Smooth muscle cell (in vitro differentiated cells): ENCODE measurements at regions not wholly inside any gene's neighbourhood (a gene's known extent, or its start where the extent isn't known, plus 50 kb on each side); places are given as distances from the start of the nearest gene placed in this dataset.

Source experiments
- DNase-seq: peaks from one replicate; lab custom pipeline; 2025; ENCODE audit not compliant: unreplicated experiment; lab: John Stamatoyannopoulos, UW
- H2AFZ ChIP-seq: fragments of 200-600 bp; sonication (generic); 2 replicates; pipeline ENCODE4 v1.6.0; 2016; ENCODE audit warnings: antibody characterized with exemption, low read depth, mild to moderate bottlenecking
- H3F3A ChIP-seq: fragments of 200-600 bp; sonication (generic); 2 replicates; pipeline ENCODE4 v1.6.0; 2017; ENCODE audit warnings: antibody characterized with exemption, low read depth
- H3K27ac ChIP-seq: fragments of 200-600 bp; sonication (generic); 2 replicates; pipeline ENCODE4 v1.5.1; 2016; ENCODE audit warnings: low read depth, mild to moderate bottlenecking
- H3K27me3 ChIP-seq: fragments of 200-600 bp; sonication (generic); 2 replicates; pipeline ENCODE4 v1.6.1; 2016; ENCODE audit warnings: low read depth, mild to moderate bottlenecking
- H3K36me3 ChIP-seq: fragments of 200-600 bp; sonication (generic); 2 replicates; pipeline ENCODE4 v1.5.1; 2016; ENCODE audit warnings: low read depth
- H3K4me1 ChIP-seq: fragments of 200-600 bp; sonication (generic); 2 replicates; pipeline ENCODE4 v1.5.1; 2016; ENCODE audit warnings: low read depth
- H3K4me2 ChIP-seq: fragments of 200-600 bp; sonication (generic); 2 replicates; pipeline ENCODE4 v1.6.0; 2016; ENCODE audit warnings: mild to moderate bottlenecking
- H3K4me3 ChIP-seq: fragments of 200-600 bp; sonication (generic); 2 replicates; pipeline ENCODE4 v1.5.1; 2016; ENCODE audit warnings: mild to moderate bottlenecking
- H3K79me2 ChIP-seq: fragments of 200-600 bp; sonication (generic); 2 replicates; pipeline ENCODE4 v1.6.0; 2016; ENCODE audit warnings: low read depth, mild to moderate bottlenecking
- H3K9ac ChIP-seq: fragments of 200-600 bp; sonication (generic); 2 replicates; pipeline ENCODE4 v1.6.0; 2016; ENCODE audit warnings: low read depth
- H3K9me3 ChIP-seq: fragments of 200-600 bp; sonication (generic); replicated peaks from 2 replicates; pipeline ENCODE4 v1.5.1; 2016; ENCODE audit warnings: low read depth
- H4K20me1 ChIP-seq: fragments of 200-600 bp; sonication (generic); 2 replicates; pipeline ENCODE4 v1.6.0; 2016; ENCODE audit warnings: low read depth
- CTCF ChIP-seq: fragments of 200-600 bp; sonication (generic); IDR thresholded peaks from 2 replicates; pipeline ENCODE4 v1.5.1; 2017; ENCODE audit warnings: borderline replicate concordance, mild to moderate bottlenecking, antibody characterized with exemption; ENCODE audit not compliant: insufficient read depth, poor library complexity, severe bottlenecking
- WGBS: methylation state at CpG from one replicate; pipeline ENCODE4 v1.1.7; 2016; ENCODE audit warnings: low lambda C conversion rate; 5-methylcytosine and 5-hydroxymethylcytosine counted together

GRCh38 chr12:93109551-93110203 lies 180.6 kb upstream of the EEA1 start:
- Histone ChIP-seq H3K79me2 (no peaks in the 10 kb centered on the region), H2AFZ (peak overlapping the region; percentile 44), H3K27me3 (no peaks in the 10 kb centered on the region), H3K4me1 (peaks cover 17% of the 10 kb centered on the region), H3F3A (peaks cover 38% of the 10 kb centered on the region), H4K20me1 (no peaks in the 10 kb centered on the region), H3K4me3 (no peak overlapping the region), H3K36me3 (no peaks in the 10 kb centered on the region), H3K9me3 (no peaks in the 10 kb centered on the region), H3K4me2 (peak overlapping the region; percentile 76), H3K9ac (peak overlapping the region; percentile 53), H3K27ac (peak overlapping the region; percentile 97)
- no peak for DNase-seq
- no peak for TF ChIP-seq CTCF
- 37% methylated on average over 4 of the region's 4 CpGs for WGBS

- Histone ChIP-seq H3K9me3 (no peaks in the 10 kb centered on the region), H3K4me2 (no peak overlapping the region), H4K20me1 (no peaks in the 10 kb centered on the region), H3F3A (peaks cover 42% of the 10 kb centered on the region), H3K4me3 (no peak overlapping the region), H3K27ac (no peak overlapping the region), H3K9ac (no peak overlapping the region), H3K27me3 (no peaks in the 10 kb centered on the region), H2AFZ (no peak overlapping the region), H3K4me1 (peaks cover 23% of the 10 kb centered on the region), H3K36me3 (no peaks in the 10 kb centered on the region), H3K79me2 (no peaks in the 10 kb centered on the region)
- WGBS: 100% methylated on average over 2 of the region's 2 CpGs
- TF ChIP-seq CTCF: no peak
- DNase-seq: no peak
Observed at GRCh38 chr12:93111773-93112172, 182.7 kb upstream of the EEA1 start.

GRCh38 chr12:93113317-93114006 lies 184.4 kb upstream of the EEA1 start:
- H3K4me2 ChIP-seq: no peak overlapping the region
- TF ChIP-seq CTCF: no peak

GRCh38 chr12:93115198-93115601 lies 186.1 kb upstream of the EEA1 start:
- H3K4me2 ChIP-seq: peak overlapping the region; percentile 66
- no peaks in the 10 kb centered on the region for H3K79me2 ChIP-seq
- peak overlapping the region; percentile 85 for H2AFZ ChIP-seq
- peak overlapping the region; percentile 16 for H3K27ac ChIP-seq
- H3K36me3 ChIP-seq: no peaks in the 10 kb centered on the region
- peaks cover 13% of the 10 kb centered on the region for H3F3A ChIP-seq
- no peak for TF ChIP-seq CTCF
- H3K4me1 ChIP-seq: peaks cover 8% of the 10 kb centered on the region
- H4K20me1 ChIP-seq: no peaks in the 10 kb centered on the region
- H3K9me3 ChIP-seq: no peaks in the 10 kb centered on the region
- H3K27me3 ChIP-seq: no peaks in the 10 kb centered on the region
- no peak overlapping the region for H3K9ac ChIP-seq
- no peak for DNase-seq
- H3K4me3 ChIP-seq: no peak overlapping the region
- 46% methylated on average over 6 of the region's 6 CpGs for WGBS

More at GRCh38 chr12:93113317-93114006, 184.4 kb upstream of the EEA1 start:
- no peak overlapping the region for H3K9ac ChIP-seq
- no peak for DNase-seq
- H3K4me3 ChIP-seq: no peak overlapping the region
- H3K36me3 ChIP-seq: no peaks in the 10 kb centered on the region
- H3K27me3 ChIP-seq: no peaks in the 10 kb centered on the region
- WGBS: 64% methylated on average over 2 of the region's 2 CpGs
- peaks cover 26% of the 10 kb centered on the region for H3F3A ChIP-seq
- no peaks in the 10 kb centered on the region for H3K9me3 ChIP-seq
- peak overlapping the region; percentile 27 for H3K27ac ChIP-seq
- peak overlapping the region; percentile 69 for H2AFZ ChIP-seq
- no peaks in the 10 kb centered on the region for H3K79me2 ChIP-seq
- peaks cover 21% of the 10 kb centered on the region for H3K4me1 ChIP-seq
- no peaks in the 10 kb centered on the region for H4K20me1 ChIP-seq
